Body of pancreas (tissue), 4 donors: ENCODE measurements at regions not wholly inside any gene's neighbourhood (a gene's known extent, or its start where the extent isn't known, plus 50 kb on each side); places are given as distances from the start of the nearest gene placed in this dataset.

Experiments
- POLR2A ChIP-seq, 3 donors: fragments of 450-650 bp; IDR thresholded peaks; one replicate each; pipeline ENCODE4 v1.6.1; 2016; ENCODE audit warnings: antibody characterized with exemption in 3 of 3, mild to moderate bottlenecking in 2 of 3
- TF ChIP-seq, protein P1 (sequence below), 7 experiments: fragments of 450-650 bp in 4 of 7; fragments of 200-600 bp in 3 of 7; sonication (generic) in 3 of 7; IDR thresholded peaks; one replicate each; pipeline ENCODE4 v1.5.1; 2016 to 2019; ENCODE audit warnings: antibody characterized with exemption in 7 of 7

DNA sequence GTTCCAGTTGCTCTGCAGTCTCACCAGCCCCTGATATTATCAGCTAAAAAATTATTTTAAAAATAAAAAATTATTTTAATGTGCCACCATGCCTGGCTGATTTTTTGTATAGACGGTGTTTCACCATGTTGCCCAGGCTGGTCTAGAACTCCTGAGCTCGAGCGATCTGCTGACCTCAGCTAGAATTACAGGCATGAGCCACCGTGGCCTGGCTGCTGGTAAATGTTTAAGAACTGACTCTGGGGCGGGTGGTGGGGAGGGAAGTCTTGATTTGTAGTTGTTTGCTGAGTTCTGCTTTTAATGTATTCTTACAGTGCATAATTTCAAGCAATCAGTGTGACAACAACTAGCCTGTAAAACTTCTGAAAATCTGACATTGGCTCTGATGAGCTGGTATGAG is 120.9 kb upstream of the PLET1 start:
- TF ChIP-seq, protein P1, sequence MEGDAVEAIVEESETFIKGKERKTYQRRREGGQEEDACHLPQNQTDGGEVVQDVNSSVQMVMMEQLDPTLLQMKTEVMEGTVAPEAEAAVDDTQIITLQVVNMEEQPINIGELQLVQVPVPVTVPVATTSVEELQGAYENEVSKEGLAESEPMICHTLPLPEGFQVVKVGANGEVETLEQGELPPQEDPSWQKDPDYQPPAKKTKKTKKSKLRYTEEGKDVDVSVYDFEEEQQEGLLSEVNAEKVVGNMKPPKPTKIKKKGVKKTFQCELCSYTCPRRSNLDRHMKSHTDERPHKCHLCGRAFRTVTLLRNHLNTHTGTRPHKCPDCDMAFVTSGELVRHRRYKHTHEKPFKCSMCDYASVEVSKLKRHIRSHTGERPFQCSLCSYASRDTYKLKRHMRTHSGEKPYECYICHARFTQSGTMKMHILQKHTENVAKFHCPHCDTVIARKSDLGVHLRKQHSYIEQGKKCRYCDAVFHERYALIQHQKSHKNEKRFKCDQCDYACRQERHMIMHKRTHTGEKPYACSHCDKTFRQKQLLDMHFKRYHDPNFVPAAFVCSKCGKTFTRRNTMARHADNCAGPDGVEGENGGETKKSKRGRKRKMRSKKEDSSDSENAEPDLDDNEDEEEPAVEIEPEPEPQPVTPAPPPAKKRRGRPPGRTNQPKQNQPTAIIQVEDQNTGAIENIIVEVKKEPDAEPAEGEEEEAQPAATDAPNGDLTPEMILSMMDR (IDR thresholded peaks at IDR 0.05), result no peak
- no peak for TF ChIP-seq POLR2A (IDR thresholded peaks at IDR 0.05)
